ENCODE measurements at regions not wholly inside any gene's neighbourhood (a gene's known extent, or its start where the extent isn't known, plus 50 kb on each side); places are given as distances from the start of the nearest gene placed in this dataset.

GRCh38 chr6:1468126-1468525 is 78.8 kb downstream of the FOXF2 start:
- TF ChIP-seq CTCF (IDR thresholded peaks at IDR 0.05), result no peak
- TF ChIP-seq POLR2A (IDR thresholded peaks at IDR 0.05), result no peak

Measured in testis (tissue), 2 donors.